GM18517 (cell line): ENCODE measurements at regions not wholly inside any gene's neighbourhood (a gene's known extent, or its start where the extent isn't known, plus 50 kb on each side); places are given as distances from the start of the nearest gene placed in this dataset.

Experiments
- ATAC-seq: cut with Tn5 transposase; IDR thresholded peaks from one replicate; pipeline ENCODE4 v1.9.1; 2021; ENCODE audit warnings: mild to moderate bottlenecking, moderate library complexity; ENCODE audit not compliant: unreplicated experiment

DNA sequence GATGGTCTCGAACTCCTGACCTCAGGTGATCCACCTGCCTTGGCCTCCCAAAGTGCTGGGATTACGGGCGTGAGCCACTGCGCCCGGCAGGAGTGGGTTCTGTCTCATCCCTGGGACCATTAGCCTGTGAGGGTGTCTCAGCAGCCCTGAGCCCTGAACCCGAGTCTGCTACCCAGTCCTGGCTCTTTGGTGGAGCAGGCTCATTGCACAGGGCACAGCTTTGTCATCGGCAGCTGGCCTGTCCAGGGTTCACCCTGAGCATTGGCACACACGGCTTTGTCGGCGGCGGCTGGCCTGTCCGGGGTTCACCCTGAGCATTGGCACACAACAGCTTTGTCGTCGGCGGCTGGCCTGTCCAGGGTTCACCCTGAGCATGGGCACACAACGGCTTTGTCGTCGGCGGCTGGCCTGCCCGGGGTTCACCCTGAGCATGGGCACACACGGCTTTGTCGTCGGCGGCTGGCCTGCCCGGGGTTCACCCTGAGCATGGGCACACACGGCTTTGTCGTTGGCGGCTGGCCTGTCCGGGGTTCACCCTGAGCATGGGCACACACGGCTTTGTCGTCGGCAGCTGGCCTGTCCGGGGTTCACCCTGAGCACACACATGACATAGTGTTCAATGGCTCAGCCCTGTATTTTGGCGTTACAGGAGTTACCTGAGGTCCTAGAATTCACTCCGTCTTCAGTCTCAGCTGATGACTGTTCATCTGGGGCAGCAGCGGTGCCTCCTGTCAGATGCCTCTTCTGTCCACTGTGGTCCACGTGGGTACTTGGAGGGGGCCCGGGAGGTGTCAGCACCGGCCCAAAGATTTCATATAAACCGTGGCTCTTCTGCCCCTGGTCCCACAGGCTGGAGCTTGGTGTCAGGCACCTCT is 1082.5 kb downstream of the BRD1 start:
- ATAC-seq, result no peak

DNA sequence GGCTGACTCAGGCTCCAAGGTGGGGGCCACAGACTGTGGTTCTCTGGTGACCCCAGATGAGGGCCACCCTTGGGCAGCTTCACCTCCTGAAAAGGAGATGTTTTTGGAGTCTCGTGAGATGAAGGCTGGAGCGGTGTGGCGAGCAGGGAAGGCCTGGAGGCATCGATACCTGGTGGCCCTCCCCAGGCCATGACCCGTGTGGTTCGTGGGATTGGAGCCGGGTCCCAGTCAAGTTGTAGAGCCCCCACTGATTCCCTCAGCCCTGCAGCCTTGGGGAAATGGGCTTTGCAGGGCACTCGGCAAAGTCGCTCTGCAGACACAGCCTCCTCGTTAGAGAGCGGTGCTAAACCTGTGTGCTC is 1083.4 kb downstream of the BRD1 start:
- ATAC-seq, result no peak

- no peak for ATAC-seq
Observed at GRCh38 chr22:48743601-48744282, 1083.9 kb downstream of the BRD1 start.

DNA sequence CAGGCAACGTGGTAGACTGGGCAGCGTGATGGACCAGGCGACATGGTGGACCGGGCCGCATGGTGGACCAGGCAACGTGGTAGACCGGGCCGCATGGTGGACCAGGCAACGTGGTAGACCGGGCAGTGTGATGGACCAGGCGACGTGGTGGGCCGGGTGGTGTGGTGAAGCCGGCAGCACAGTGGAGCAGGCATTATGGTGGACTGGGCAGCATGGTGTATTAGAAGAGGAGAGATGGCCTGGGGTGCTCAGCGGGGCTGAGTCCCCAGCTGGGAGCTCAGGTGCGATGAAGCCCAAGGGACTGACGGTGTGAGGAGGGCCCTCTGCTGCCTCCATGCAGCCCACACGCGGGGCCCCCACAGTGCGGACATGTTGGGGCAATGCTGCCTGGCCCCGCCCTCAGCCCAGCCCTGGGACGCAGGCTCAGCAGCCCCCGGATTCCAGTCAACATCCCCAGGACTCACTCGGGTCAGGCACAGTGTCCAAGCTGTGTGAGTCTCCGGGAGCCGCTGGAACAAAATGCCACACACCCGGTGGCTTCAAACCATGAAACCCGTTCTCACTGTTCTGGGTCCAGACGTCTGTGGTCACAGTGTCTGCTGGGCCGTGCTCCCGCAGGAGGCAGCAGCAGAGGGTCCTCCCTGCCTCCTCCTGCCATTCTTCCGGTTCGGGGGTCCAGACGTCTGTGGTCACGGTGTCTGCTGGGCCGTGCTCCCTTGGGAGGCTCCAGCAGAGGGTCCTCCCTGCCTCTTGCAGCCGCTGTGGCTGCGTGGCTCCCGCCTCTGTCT is 1084.9 kb downstream of the BRD1 start:
- ATAC-seq, result no peak

DNA sequence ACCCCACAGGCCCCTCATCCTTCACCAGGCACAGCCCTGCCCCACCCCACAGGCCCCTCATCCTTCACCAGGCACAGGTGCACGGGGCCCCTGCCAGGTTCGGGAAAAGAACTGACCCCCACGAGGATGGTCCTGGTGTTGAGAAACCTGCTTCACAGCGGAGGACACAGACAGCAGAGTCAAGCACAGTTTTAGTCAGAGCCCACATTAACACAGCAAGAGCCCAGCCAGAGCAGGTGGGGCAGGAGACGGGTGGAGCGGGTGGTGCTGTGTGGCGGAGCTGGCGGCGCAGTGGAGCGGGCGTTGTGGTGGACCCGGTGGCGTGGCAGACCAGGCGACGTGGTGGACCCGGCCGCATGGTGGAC is 1085.5 kb downstream of the BRD1 start:
- ATAC-seq, result no peak

DNA sequence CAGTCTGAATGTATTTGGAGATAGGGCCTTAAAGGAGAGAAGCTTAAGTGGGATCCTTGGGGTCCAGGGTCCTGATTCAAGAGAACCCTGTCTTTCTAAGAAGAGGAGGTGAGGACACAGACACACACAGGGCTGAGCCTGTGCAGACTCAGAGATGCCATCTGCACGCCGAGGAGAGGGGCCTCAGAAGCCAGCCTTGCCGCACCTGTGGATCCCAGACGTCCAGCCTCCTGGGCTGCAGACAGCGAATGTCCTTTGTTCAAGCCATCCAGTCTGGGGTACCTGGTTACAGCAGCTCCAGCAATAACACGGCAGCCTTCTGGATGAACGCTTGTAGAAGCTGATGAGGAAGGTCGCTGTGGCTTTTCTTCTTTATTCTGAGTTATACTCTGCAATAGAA is 1086.1 kb downstream of the BRD1 start:
- no peak for ATAC-seq

DNA sequence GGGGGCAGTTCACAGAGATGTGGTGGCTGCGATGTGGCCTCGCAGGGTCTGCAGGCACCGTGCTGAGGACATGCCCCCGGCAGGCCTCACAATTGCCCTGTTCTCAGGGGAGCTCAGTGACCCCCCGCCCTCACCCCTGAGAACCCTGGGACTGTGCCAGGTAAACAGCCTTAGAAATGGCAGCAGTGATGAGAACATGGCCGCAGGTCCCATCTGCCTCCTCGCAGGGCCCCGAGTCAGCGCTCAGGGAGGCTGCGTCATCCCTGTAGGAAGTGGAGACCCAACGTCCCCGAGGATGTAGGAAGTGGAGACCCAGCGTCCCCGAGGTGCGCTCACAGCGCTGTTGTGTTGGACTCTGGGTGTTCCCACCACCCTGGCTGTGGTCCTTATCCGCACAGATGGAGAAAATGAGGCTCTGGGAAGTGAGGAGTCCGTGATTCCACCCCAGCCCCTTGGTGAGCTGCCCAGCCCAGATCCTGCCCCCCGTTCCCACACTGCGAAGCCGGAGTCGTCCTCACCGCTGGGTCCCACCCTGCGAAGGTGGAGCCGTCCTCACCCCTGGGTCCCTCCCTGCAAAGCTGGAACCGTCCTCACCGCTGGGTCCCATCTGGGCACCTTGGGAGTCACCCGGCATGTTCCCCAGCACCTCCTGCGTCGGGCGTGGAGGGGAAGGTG is 1086.8 kb downstream of the BRD1 start:
- ATAC-seq, result no peak

- no peak for ATAC-seq
Observed at GRCh38 chr22:48740086-48740730, 1087.5 kb downstream of the BRD1 start.

DNA sequence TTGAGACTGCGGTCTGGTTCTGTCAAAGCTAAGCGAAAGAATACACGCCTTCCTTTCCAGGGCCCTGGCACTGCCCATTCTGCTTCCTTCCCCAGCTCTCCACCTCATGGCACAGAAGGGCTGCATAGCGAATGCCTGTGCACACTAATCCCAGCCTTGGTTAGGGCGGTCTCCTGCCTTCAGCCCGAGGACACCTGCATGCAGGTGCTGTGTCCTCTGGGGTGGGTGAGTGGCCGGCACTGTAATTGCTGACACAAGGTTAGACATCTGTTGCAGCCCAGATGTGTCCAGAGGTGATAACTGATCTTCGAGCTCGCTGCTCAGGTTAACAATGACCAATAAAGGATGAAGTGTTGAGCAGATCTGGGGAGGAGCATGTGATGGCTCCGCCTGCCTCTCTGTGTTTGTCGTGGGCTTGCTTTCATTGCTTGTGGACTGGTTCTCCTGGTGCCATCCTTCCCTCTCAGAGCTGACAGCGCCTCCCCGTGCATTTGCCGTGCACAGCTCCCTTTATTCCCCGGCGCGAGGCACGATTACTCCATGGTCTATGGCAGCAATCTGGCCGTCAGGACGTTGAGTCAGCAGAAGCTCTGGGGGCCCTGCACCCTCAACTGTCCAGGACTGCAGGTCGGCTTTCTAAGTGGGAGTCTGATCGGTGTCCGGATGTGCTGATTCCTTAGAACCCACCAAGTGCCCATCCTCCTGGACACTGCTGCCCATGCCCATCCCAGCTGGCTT is 1088.2 kb downstream of the BRD1 start:
- no peak for ATAC-seq

DNA sequence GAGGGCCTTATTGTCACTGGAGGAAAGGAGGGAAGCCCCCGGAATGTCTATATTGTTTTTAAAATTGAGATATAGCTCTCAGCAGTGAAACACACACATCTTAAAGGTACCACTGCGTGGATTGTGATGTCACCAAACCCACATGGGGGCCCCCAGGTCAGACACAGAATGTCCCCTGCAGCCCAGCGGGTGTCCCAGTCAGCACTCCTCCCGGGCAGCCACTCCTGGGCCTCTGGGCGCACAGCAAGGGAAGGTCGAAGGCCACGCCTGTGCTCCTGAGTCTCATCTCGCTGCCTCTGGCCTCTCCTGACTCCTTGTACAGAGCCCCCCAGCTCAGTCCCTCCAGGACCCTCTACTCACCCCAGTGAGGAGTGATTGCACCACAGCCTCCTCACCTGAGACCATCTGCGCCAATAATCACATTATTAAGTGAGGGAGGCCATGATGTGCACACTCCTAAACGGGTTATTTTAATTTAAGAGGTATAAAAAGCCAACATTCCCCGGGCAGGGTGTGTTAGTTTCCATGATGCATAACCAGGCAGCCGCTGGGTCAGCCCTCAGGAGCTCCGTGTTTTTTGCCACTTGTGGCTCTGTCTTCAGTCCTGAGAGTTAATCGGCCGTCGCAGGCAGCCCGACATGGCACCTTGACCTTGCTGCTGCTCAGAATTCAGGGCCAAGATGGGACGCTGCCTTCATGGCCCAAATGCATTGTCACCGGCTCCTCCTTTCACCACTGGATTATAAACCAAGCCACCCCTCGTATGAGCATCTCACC is 1089.3 kb downstream of the BRD1 start:
- ATAC-seq, result no peak

- no peak for ATAC-seq
Observed at GRCh38 chr22:48737461-48738203, 1090.0 kb downstream of the BRD1 start.

DNA sequence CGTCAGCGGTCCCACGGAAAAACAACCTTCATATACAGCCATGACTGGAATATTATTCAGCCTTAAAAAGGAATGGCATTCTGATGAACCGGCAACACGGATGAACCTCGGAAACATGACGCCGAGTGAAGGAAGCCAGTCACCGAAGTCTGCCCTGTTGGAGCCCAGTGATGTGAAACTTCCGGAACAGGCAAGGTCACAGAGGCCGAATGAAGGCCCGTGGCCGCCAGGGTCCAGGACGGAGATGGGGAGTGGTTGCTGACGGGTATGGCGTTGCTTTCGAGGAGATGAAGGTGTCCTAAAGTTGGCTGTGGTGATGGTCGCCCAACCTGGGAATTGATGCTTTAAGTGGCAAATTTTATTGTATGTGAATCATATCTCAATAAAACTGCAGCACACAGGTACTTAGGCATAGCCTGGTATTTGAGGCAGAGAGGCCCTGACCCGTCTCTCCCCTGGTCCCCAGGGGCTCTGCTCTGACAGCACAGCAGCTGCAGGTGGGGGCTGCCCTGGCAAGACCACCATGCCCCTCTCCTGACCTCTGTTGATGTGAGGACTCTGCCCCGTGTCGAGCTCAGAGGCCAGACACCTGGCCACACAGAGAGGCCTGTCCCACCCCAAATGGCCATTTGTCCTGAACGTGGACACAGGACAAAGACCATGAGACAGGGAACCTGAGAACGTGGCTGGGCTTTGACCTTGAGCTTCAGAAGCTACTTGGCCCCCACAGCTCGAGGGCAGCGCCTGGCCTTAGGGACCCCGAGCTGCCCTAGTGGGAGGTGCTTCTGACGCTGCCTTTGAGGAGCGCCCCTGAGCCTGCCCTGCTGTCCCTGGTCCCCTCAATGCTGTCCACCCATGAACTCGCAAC is 1090.8 kb downstream of the BRD1 start:
- ATAC-seq, result no peak

- no peak for ATAC-seq
Observed at GRCh38 chr22:48734961-48735360, 1092.7 kb downstream of the BRD1 start.

- no peak for ATAC-seq
Observed at GRCh38 chr22:48734359-48734758, 1093.3 kb downstream of the BRD1 start.

- ATAC-seq, result no peak
Observed at GRCh38 chr22:48729499-48730171, 1098.0 kb downstream of the BRD1 start.

DNA sequence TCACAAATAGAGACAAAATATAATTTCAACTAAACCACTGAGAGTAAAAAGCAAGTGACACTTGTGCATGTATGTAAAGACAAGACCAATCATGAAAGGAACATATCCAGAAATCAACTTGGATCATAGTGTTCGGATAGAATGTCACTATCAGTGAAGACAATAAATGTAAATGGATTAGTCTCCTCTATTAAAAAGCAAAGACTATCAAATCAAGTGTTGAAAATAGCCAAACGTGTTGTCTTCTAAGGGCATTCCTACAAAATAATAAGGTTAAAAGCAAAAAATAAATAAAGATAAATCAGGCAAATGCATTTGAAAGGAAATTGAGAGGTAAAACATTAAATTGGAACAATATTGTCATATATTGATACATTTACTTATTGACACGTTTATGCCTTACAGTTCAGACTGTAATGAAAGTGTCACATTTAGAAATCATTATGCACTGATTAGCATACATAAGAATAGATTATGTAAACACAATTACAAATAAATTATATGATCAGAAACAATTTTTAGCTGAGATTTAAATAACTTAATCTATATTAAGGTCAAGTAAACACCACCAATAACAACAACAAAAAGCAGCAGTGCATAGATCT is 1100.1 kb downstream of the BRD1 start:
- ATAC-seq, result no peak

GRCh38 chr22:48724899-48725298 is 1102.8 kb downstream of the BRD1 start:
- no peak for ATAC-seq
